Sigmoid colon (tissue), 4 donors: ENCODE measurements at regions not wholly inside any gene's neighbourhood (a gene's known extent, or its start where the extent isn't known, plus 50 kb on each side); places are given as distances from the start of the nearest gene placed in this dataset.

Source experiments
- EP300 ChIP-seq, 4 donors: sonication (generic); formaldehyde crosslinking; IDR thresholded peaks; one replicate each; pipeline ENCODE4 v1.6.1; 2017; ENCODE audit warnings: antibody characterized with exemption in 4 of 4
- POLR2A ChIP-seq, 2 donors: fragments of 450-650 bp; IDR thresholded peaks; one replicate each; pipeline ENCODE4 v1.6.1; 2016; ENCODE audit warnings: antibody characterized with exemption in 2 of 2, mild to moderate bottlenecking in 2 of 2, moderate library complexity in 2 of 2

- TF ChIP-seq POLR2A (IDR thresholded peaks at IDR 0.05) = no peak
- no peak for TF ChIP-seq EP300 (IDR thresholded peaks at IDR 0.05)
Observed at GRCh38 chr3:2024713-2025112, 74.0 kb upstream of the CNTN4 start.
